ENCODE measurements at regions not wholly inside any gene's neighbourhood (a gene's known extent, or its start where the extent isn't known, plus 50 kb on each side); places are given as distances from the start of the nearest gene placed in this dataset.

- TF ChIP-seq EZH2 (IDR thresholded peaks at IDR 0.05; ENCODE audit: low read length, unreplicated experiment) (no peak), CTCF (conservative IDR thresholded peaks at IDR 0.05; ENCODE audit: low read depth, low read length) (no peak), EZH2phosphoT487 (IDR thresholded peaks at IDR 0.05; ENCODE audit: borderline replicate concordance, low read length) (no peak)
Observed at GRCh38 chr2:150353376-150353775, 134.1 kb downstream of the RND3 start.

Data from PC-3 (cell line).